ENCODE measurements at regions not wholly inside any gene's neighbourhood (a gene's known extent, or its start where the extent isn't known, plus 50 kb on each side); places are given as distances from the start of the nearest gene placed in this dataset.

- WGBS, 4 donors: 31 to 60% (median 44%) methylated on average over 3 to 4 of the region's 4 CpGs
- Histone ChIP-seq H3K27ac (no peak overlapping the region), H3K27me3 (peaks cover 0 to 48% (median 10%) of the 10 kb centered on the region in 9 donors), H3K36me3 (no peaks in the 10 kb centered on the region), H3K4me3 (no peak overlapping the region), H3K9me3 (no peaks in the 10 kb centered on the region), H3K4me1 (no peaks in the 10 kb centered on the region)
- intact Hi-C loops (cut with DNase I): loop anchor here in 1 of 10 donors (10.0 kb wide), 1 partner anchor 55 kb away; no protein-coding TSS in a partner anchor
- DNase-seq (no peak), ATAC-seq (no peak)
- TF ChIP-seq CTCF (IDR thresholded peaks at IDR 0.05) (no peak), POLR2A (IDR thresholded peaks at IDR 0.05) (no peak)
These were observed 107.1 kb upstream of the LINGO1 start for GRCh38 chr15:77739591-77740378.

- ATAC-seq (no peak), DNase-seq (no peak)
- Histone ChIP-seq H3K9me3 (no peaks in the 10 kb centered on the region), H3K4me1 (no peaks in the 10 kb centered on the region), H3K27me3 (peaks cover 0 to 41% (median 10%) of the 10 kb centered on the region in 9 donors), H3K4me3 (no peak overlapping the region), H3K36me3 (no peaks in the 10 kb centered on the region), H3K27ac (no peak overlapping the region)
- intact Hi-C loops (cut with DNase I): loop anchor here in 1 of 10 donors (10.0 kb wide), 1 partner anchor 56 kb away; no protein-coding TSS in a partner anchor
- TF ChIP-seq POLR2A (IDR thresholded peaks at IDR 0.05): no peak
- no peak for TF ChIP-seq CTCF (IDR thresholded peaks at IDR 0.05)
- WGBS, 4 donors: 45 to 50% (median 46%) methylated on average over 15 to 17 of the region's 17 CpGs
These were observed 106.0 kb upstream of the LINGO1 start for GRCh38 chr15:77738441-77739302.

- TF ChIP-seq POLR2A (IDR thresholded peaks at IDR 0.05) (no peak), CTCF (IDR thresholded peaks at IDR 0.05) (no peak)
- intact Hi-C loops (cut with DNase I): loop anchor here in 1 of 10 donors (10.0 kb wide), 1 partner anchor 57 kb away; no protein-coding TSS in a partner anchor
- Histone ChIP-seq H3K4me1 (no peaks in the 10 kb centered on the region), H3K9me3 (no peaks in the 10 kb centered on the region), H3K4me3 (no peak overlapping the region), H3K36me3 (no peaks in the 10 kb centered on the region), H3K27me3 (peaks cover 0 to 44% (median 10%) of the 10 kb centered on the region in 9 donors), H3K27ac (no peak overlapping the region)
- no peak for DNase-seq
- 78 to 82% (median 82%) methylated on average over 5 of the region's 5 CpGs for WGBS, 4 donors
- ATAC-seq: no peak
These were observed 105.3 kb upstream of the LINGO1 start for GRCh38 chr15:77738038-77738370.

Data from heart left ventricle (tissue), 16 donors.